ENCODE measurements at regions not wholly inside any gene's neighbourhood (a gene's known extent, or its start where the extent isn't known, plus 50 kb on each side); places are given as distances from the start of the nearest gene placed in this dataset.

DNA sequence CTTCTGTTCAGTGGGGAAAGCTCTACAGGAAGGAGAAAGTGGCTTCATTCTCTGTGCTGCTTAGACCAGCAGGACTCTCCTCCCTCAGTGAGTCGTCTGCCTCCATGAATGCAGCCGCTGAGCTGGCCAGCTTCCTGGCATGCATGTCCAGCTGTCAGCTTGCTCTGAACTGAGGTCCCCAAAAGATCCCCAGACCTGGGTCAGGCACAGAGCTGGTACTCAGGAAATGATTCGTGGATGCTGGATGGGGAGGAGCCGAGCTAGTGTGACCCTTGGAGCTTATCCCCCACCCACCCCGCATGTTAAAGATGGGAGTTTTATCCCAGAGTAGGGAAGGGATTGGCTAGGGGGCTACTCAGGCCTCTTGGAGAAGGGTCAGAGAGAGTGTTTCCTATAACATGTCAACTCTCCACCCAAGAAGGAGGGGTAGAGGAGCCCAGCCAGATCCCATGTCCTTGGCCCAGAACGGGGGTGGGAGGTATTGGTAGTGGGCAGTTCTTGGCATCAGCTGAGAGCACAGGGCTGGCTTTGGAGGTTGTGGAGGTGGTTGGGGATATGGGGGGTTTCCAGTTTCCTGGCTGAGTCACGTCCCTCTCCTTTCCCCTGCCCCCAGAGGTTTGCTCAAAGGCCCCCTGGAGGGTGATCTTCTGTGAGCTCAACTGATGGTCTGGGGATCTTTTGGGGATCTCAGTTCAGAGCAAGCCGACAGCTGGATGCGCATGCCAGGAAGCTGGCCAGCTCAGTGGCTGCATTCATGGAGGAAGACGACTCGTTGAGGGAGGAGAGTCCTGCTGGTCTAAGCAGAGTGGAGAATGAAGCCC is 110.1 kb downstream of the FOXD2 start:
- FAIRE-seq (no peak), DNase-seq (ENCODE audit: insufficient read length, low spot score) (no peak)
- TF ChIP-seq, protein P1, sequence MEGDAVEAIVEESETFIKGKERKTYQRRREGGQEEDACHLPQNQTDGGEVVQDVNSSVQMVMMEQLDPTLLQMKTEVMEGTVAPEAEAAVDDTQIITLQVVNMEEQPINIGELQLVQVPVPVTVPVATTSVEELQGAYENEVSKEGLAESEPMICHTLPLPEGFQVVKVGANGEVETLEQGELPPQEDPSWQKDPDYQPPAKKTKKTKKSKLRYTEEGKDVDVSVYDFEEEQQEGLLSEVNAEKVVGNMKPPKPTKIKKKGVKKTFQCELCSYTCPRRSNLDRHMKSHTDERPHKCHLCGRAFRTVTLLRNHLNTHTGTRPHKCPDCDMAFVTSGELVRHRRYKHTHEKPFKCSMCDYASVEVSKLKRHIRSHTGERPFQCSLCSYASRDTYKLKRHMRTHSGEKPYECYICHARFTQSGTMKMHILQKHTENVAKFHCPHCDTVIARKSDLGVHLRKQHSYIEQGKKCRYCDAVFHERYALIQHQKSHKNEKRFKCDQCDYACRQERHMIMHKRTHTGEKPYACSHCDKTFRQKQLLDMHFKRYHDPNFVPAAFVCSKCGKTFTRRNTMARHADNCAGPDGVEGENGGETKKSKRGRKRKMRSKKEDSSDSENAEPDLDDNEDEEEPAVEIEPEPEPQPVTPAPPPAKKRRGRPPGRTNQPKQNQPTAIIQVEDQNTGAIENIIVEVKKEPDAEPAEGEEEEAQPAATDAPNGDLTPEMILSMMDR (IDR thresholded peaks at IDR 0.05; ENCODE audit: insufficient read depth, missing control alignments), result no peak

DNA sequence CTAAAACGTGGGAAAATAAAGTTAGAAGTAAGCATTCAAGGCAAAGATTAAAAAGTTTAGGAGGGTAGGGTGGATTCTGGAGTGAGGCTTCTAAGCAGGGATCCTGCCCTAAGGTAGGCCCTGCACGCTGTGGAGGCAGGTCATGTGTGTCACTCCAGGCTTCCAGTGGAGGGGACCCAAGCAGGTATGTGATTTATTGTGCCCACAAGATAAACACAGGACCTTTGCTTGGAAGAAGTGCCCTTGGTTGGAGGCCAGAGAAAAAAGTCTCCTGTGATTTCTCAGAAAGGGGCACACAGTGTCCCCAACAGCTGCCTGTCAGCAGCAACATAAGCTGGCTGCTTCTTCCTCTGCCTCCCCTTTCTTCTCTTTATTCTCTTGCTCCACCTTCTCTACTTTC is 110.8 kb downstream of the FOXD2 start:
- TF ChIP-seq, protein P1 (IDR thresholded peaks at IDR 0.05; ENCODE audit: insufficient read depth, missing control alignments), result no peak
- FAIRE-seq, result no peak
- DNase-seq (ENCODE audit: insufficient read length, low spot score), result no peak

DNA sequence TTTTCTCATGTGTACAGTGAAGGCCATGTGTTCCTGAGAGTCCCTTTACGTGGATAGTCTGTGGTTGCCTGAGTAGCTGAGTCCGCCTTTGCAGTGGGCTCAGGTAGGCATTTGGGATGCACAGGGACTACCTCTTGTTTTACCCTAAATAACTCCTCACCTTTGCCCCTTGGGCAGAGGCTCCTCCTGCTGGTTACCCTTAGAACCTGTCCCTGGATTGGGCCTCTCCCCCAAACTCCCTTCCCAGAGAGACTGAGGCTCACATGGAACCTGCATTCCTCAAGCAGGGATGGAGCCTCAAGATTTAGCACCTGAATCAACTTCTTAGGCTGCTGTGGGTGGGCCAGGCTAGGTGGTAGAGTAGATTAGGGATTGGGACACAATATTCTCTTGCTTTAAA is 111.7 kb downstream of the FOXD2 start:
- no peak for FAIRE-seq
- TF ChIP-seq, protein P1 (IDR thresholded peaks at IDR 0.05; ENCODE audit: insufficient read depth, missing control alignments), result no peak
- DNase-seq (ENCODE audit: insufficient read length, low spot score), result no peak

DNA sequence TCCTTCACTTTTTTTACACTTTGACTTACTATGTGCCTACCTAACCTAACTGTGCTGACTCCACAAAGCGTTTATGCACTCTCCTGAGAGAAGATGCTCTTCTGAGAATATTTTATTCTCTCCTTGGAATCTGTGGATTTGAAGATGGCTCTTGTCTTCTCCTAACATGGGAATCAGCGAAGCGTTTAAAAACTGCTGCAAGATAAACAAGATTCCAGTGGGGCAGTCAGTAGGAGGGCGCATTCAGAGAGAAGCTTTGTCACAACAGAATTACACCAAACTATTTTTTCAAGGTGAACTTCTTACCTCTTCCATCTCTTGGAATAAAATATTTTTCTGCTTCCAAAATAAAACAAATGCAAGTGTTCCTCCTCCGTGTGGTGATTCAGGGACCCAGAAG is 113.1 kb downstream of the FOXD2 start:
- no peak for FAIRE-seq
- no peak for DNase-seq (ENCODE audit: insufficient read length, low spot score)
- TF ChIP-seq, protein P1 (IDR thresholded peaks at IDR 0.05; ENCODE audit: insufficient read depth, missing control alignments), result no peak

DNA sequence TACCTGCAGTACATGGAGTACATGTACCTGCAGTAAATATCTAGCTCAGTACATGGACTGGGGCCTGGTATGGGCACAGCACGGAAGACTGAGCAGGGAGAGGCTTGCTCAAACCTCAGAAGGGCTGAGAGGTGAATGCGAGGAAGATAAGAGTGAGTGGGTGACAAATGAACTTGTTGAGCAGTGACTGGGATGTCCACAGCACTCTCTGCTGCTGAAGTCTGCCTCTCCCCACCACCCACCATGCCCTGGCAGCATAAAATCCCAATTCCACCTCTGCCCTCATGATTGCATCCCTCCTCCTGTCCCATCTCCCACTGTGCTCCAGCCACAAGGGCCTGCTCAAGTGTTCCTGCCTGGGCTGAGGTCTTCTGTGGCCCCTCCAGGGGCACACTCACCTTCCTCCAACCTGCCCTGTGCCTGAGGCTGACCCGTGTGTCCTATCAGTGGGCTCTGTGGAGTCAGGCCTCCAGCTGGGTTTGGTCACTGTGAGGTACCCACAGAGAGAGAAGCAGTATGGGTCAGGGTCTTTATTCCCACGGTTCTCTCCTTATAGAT is 114.2 kb downstream of the FOXD2 start:
- DNase-seq (ENCODE audit: insufficient read length, low spot score), result no peak
- FAIRE-seq, result no peak
- TF ChIP-seq, protein P1 (IDR thresholded peaks at IDR 0.05; ENCODE audit: insufficient read depth, missing control alignments), result no peak

DNA sequence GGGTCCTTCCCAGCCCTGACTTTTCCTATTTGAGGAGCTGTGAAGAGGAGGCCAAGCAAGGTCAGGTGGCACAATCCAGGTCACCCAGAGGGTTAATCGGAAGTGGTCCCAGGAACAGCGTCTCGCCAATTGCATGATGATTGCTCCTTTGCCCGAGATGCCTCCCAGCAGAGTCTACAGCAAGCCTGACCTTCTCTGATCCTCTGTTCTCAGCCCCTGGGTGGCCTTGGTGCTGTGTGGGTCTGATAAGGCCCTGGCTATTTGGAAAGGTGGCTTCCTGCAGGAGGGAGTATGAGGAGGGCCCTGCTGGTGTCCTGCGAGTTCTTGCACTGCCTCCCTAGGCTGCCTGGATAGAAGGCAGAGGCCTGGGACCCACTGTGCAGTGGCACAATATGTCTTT is 116.2 kb downstream of the FOXD2 start:
- TF ChIP-seq, protein P1 (IDR thresholded peaks at IDR 0.05; ENCODE audit: insufficient read depth, missing control alignments), result no peak
- no peak for FAIRE-seq

DNA sequence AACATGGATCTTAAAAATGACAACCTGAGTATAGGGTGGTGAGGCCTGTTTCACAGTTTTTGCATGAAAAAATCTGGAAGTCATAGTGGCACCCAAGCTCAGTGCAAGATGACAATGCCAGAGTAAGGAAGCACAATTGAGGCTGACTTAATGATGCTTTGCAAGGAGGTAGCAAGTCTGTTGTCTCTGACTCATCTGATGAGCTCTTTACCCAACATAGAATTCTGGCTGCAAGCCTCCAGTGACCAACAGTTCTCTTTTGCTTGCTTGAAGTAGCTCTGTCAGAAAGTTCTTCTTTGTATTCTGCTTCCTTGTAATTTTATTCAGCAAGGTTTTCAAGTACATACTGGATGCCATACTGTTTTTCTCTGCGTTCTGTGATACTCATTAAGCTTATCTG is 117.1 kb downstream of the FOXD2 start:
- TF ChIP-seq, protein P1 (IDR thresholded peaks at IDR 0.05; ENCODE audit: insufficient read depth, missing control alignments), result no peak
- FAIRE-seq, result no peak
- no peak for DNase-seq (ENCODE audit: insufficient read length, low spot score)

More for the DNA sequence above, 116.2 kb downstream of the FOXD2 start:
- no peak for DNase-seq (ENCODE audit: insufficient read length, low spot score)
